ENCODE measurements at regions not wholly inside any gene's neighbourhood (a gene's known extent, or its start where the extent isn't known, plus 50 kb on each side); places are given as distances from the start of the nearest gene placed in this dataset.

GRCh38 chr4:137681081-137681480 lies 148.8 kb upstream of the PCDH18 start:
- intact Hi-C loops (cut with micrococcal nuclease; ENCODE audit: unreplicated experiment) = no loop called here
- Histone ChIP-seq H3K27me3 (ENCODE audit: control insufficient read depth, insufficient read depth, low read length) (no peaks in the 10 kb centered on the region), H3K27ac (ENCODE audit: low read length) (no peak overlapping the region), H3K36me3 (ENCODE audit: control insufficient read depth, insufficient read depth, low read length) (no peaks in the 10 kb centered on the region), H3K9me3 (ENCODE audit: control insufficient read depth, insufficient read depth, low read depth, low read length) (no peaks in the 10 kb centered on the region), H3K4me1 (ENCODE audit: control insufficient read depth, insufficient read depth, low read length) (no peaks in the 10 kb centered on the region), H3K4me3 (ENCODE audit: low read depth in 2 of 2, low read length in 2 of 2) (no peak overlapping the region)
- POLR2A ChIA-PET = no interaction called here
- in situ Hi-C loops (cut with HindIII; ENCODE audit: low pct_unique_long_range_greater_than_20kb, low sequenced_read_pairs) = no loop called here
- DNase-seq (ENCODE audit: low read depth, low spot score) (no peak), ATAC-seq (no peak)
- TF ChIP-seq SIN3A (IDR thresholded peaks at IDR 0.05; ENCODE audit: borderline replicate concordance, insufficient read depth, low read depth, low read length) = no peak
- no peak for TF ChIP-seq POLR2AphosphoS5 (IDR thresholded peaks at IDR 0.05; ENCODE audit: low read depth, low read length)
- TF ChIP-seq CTCF (IDR thresholded peaks at IDR 0.05) = no peak
- no TSS peak for BruUV-seq (replicated peaks)
- CTCF ChIA-PET = no interaction called here

- in situ Hi-C loops (cut with HindIII; ENCODE audit: low pct_unique_long_range_greater_than_20kb, low sequenced_read_pairs) = no loop called here
- Histone ChIP-seq H3K4me1 (ENCODE audit: control insufficient read depth, insufficient read depth, low read length) (no peaks in the 10 kb centered on the region), H3K27me3 (ENCODE audit: control insufficient read depth, insufficient read depth, low read length) (no peaks in the 10 kb centered on the region), H3K36me3 (ENCODE audit: control insufficient read depth, insufficient read depth, low read length) (no peaks in the 10 kb centered on the region), H3K9me3 (ENCODE audit: control insufficient read depth, insufficient read depth, low read depth, low read length) (no peaks in the 10 kb centered on the region), H3K4me3 (ENCODE audit: low read depth in 2 of 2, low read length in 2 of 2) (no peak overlapping the region), H3K27ac (ENCODE audit: low read length) (no peak overlapping the region)
- BruUV-seq (replicated peaks) = no TSS peak
- POLR2A ChIA-PET = no interaction called here
- CTCF ChIA-PET = no interaction called here
- intact Hi-C loops (cut with micrococcal nuclease; ENCODE audit: unreplicated experiment) = no loop called here
- TF ChIP-seq REST (IDR thresholded peaks at IDR 0.05; ENCODE audit: insufficient read depth in 1 of 2, low read depth in 2 of 2, low read length in 1 of 2) (no peak), CTCF (IDR thresholded peaks at IDR 0.05) (no peak), POLR2AphosphoS5 (IDR thresholded peaks at IDR 0.05; ENCODE audit: low read depth, low read length) (no peak), SIN3A (IDR thresholded peaks at IDR 0.05; ENCODE audit: borderline replicate concordance, insufficient read depth, low read depth, low read length) (no peak), TCF7L2 (IDR thresholded peaks at IDR 0.05; ENCODE audit: low read depth, low read length) (no peak)
- no peak for ATAC-seq
- DNase-seq (ENCODE audit: low read depth, low spot score) = no peak
Measured at GRCh38 chr4:137678796-137679195, 146.5 kb upstream of the PCDH18 start.

GRCh38 chr4:137677863-137678262 lies 145.6 kb upstream of the PCDH18 start:
- ChIA-PET POLR2A (no interaction called here), CTCF (no interaction called here)

More at GRCh38 chr4:137677863-137678262, 145.6 kb upstream of the PCDH18 start:
- no peaks in the 10 kb centered on the region for H3K27me3 ChIP-seq (ENCODE audit: control insufficient read depth, insufficient read depth, low read length)
- in situ Hi-C loops (cut with HindIII; ENCODE audit: low pct_unique_long_range_greater_than_20kb, low sequenced_read_pairs) (no loop called here), intact Hi-C loops (cut with micrococcal nuclease; ENCODE audit: unreplicated experiment) (no loop called here)
- H3K36me3 ChIP-seq (ENCODE audit: control insufficient read depth, insufficient read depth, low read length) = no peaks in the 10 kb centered on the region
- no peaks in the 10 kb centered on the region for H3K9me3 ChIP-seq (ENCODE audit: control insufficient read depth, insufficient read depth, low read depth, low read length)
- BruUV-seq (replicated peaks) = no TSS peak
- TF ChIP-seq POLR2AphosphoS5 (IDR thresholded peaks at IDR 0.05; ENCODE audit: low read depth, low read length) (no peak), TCF7L2 (IDR thresholded peaks at IDR 0.05; ENCODE audit: low read depth, low read length) (no peak), REST (IDR thresholded peaks at IDR 0.05; ENCODE audit: insufficient read depth in 1 of 2, low read depth in 2 of 2, low read length in 1 of 2) (no peak), CTCF (IDR thresholded peaks at IDR 0.05) (no peak), SIN3A (IDR thresholded peaks at IDR 0.05; ENCODE audit: borderline replicate concordance, insufficient read depth, low read depth, low read length) (no peak)
- H3K4me1 ChIP-seq (ENCODE audit: control insufficient read depth, insufficient read depth, low read length) = no peaks in the 10 kb centered on the region
- DNase-seq (ENCODE audit: low read depth, low spot score) = no peak
- no peak for ATAC-seq
- no peak overlapping the region for H3K27ac ChIP-seq (ENCODE audit: low read length)
- no peak overlapping the region for H3K4me3 ChIP-seq (ENCODE audit: low read depth in 2 of 2, low read length in 2 of 2)

All from Panc1 (cell line).